ENCODE measurements at regions not wholly inside any gene's neighbourhood (a gene's known extent, or its start where the extent isn't known, plus 50 kb on each side); places are given as distances from the start of the nearest gene placed in this dataset.
"Not testable (repeated sequence)": the region's sequence is repeated elsewhere in the genome, so short reads cannot be mapped to it uniquely, and the experiment has no call there.

DNA sequence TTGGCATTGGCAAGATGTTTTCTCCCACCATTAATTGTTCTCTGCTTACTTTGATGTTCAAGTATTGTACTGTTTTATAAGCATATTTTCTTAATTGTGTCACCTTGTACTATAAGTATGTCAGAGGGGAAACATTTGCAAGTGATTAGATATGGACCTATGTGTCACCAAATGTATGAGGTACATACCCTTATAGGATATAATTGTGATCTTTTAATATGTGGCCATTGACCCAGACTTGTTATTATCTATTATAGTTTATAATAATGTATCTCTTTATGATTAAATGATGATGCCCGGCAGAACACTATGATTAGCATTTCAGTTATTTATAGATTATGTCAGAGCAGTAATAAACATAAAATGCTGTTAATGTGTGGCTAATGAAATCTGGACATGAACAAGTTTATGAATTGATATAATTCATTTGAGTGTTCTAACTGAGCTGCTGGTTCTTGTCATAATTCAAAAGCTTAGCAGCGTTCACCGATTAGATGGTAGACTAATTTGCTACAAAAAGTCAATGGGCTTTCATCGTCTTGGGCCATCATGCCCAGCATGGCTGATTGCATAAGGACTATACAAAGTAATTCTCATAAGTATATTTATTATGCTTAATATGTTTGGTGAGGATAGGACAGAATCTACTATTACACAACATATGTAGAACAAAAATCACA is 480.9 kb upstream of the FANCL start:
- DNase-seq, result no peak

GRCh38 chr2:58720770-58721697 is 479.9 kb upstream of the FANCL start:
- DNase-seq, result no peak

GRCh38 chr2:58720033-58720769 is 479.1 kb upstream of the FANCL start:
- no peak for DNase-seq

GRCh38 chr2:58715344-58715743 is 474.2 kb upstream of the FANCL start:
- DNase-seq, result no peak

GRCh38 chr2:58714238-58714637 is 473.1 kb upstream of the FANCL start:
- no peak for DNase-seq

GRCh38 chr2:58710795-58711279 is 469.7 kb upstream of the FANCL start:
- no peak for DNase-seq

- no peak for DNase-seq
Observed at GRCh38 chr2:58709687-58710354, 468.7 kb upstream of the FANCL start.

- DNase-seq, result no peak
Observed at GRCh38 chr2:58709274-58709673, 468.1 kb upstream of the FANCL start.

DNA sequence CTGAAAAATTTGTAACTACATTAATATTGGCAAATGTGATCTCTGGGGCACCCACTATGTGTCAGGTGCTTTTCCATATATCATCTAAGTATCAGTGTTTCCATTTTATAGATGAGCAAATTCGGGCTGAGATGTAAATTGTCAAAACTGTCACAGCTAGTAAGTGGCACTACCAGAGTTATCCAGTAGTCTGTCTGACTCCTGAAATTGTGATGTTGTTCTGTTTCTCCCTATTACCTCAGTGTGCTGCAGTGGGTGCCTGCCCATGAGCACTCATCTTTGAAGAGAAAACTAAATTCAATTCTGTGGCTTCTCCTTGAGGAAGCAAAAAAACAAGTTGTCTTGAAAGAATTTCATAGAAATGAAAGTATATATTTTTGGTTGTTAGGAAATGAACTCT is 467.4 kb upstream of the FANCL start:
- no peak for DNase-seq

DNA sequence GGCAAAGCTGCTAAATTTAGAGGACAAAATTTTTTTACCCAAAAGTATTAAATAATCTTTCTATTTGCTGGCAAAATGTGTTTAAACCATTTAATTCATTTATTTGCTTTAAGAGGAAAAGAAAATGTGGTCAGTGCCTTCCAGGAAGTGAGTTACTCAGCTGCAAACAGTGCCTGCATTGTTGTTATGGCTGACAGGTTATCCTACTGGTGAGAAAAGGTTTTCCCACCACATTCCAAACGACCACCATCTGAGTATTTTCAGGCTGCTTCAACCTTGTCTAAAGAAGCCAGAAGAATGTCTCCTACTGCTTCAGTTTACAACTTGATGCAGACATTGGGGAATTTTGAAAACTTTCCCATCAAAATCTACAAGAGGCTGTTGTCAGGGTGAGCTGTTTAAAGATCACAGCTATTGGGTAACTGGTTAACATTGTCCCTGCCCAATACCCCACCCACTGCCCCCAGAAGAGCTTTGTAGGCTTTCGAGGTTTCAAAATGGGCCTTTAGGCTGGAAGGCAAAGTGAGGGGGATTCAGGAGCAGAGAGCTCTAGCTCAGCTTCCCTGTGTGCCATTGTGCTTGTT is 461.3 kb upstream of the FANCL start:
- DNase-seq, result no peak

- DNase-seq, result no peak
Observed at GRCh38 chr2:58701688-58702301, 460.7 kb upstream of the FANCL start.

DNA sequence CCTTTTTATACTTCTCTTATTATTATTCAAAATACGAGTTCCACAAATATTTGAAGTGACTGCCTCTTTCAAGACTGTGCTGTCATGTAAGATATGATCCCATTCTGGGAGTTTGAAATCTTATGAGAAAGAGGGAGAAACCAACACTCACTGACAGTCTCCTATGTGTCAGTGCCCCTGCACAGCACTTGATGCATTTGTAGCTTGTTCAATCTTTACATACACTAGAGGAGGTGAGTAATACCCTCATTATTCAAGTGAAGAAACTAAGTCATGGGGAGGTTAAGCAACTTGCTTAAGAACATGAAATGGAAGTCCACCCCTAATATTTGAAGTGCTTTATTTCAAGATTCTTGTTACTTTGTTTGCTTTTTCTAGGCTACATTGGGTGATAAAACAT is 459.5 kb upstream of the FANCL start:
- no peak for DNase-seq

GRCh38 chr2:58699411-58699810 is 458.3 kb upstream of the FANCL start:
- no peak for DNase-seq

GRCh38 chr2:58698620-58699019 is 457.5 kb upstream of the FANCL start:
- DNase-seq, result no peak

DNA sequence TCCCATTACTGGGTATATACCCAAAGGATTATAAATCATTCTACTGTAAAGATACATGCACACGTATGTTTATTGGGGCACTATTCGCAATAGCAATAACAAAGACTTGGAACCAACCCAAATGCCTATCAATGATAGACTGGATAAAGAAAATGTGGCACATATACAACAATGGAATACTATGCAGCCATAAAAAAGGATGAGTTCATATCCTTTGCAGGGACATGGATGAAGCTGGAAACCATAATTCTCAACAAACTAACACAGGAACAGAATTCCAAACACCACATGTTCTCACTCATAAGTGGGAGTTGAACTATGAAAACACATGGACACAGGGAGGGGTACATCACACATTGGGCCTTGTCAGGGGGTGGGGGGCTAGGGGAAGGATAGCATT is 453.0 kb upstream of the FANCL start:
- not testable (repeated sequence) for DNase-seq

- DNase-seq, result not testable (repeated sequence)
Observed at GRCh38 chr2:58691041-58691440, 449.9 kb upstream of the FANCL start.

DNA sequence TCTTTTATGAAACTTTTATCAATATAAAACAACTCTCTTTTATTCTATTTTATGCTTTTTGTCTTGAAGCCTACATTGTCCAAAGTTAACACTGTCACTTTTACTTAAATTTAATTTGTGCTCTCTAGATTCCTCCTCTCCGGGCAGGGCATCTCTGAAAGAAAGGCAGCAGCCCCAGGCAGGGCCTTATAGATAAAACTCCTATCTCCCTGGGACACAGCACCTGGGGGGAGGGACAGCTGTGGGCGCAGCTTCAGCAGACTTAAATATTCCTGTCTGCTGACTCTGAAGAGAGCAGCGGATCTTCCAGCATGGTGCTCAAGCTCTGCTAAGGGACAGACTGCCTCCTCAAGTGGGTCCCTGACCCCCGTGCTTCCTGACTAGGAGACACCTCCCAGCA is 447.7 kb upstream of the FANCL start:
- DNase-seq, result no peak

DNA sequence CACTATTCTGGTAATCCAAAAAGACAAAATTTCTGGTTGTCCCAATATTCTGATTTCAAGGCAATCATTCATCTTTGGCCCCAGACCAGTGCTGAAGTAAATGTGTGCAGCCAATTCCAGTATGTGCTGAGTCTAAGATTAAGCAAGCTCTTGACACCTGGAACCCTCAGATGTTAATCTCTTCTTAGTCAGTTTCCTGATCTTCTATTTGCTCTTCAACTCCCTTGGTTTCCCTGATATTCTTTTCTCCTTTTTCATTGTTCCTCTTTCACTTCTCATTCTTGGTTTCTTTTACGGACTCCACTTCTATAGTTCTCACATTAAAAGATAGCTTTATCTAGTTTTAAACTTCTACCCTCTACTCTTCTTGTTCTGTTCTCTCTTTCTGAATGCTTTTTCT is 445.7 kb upstream of the FANCL start:
- no peak for DNase-seq

DNA sequence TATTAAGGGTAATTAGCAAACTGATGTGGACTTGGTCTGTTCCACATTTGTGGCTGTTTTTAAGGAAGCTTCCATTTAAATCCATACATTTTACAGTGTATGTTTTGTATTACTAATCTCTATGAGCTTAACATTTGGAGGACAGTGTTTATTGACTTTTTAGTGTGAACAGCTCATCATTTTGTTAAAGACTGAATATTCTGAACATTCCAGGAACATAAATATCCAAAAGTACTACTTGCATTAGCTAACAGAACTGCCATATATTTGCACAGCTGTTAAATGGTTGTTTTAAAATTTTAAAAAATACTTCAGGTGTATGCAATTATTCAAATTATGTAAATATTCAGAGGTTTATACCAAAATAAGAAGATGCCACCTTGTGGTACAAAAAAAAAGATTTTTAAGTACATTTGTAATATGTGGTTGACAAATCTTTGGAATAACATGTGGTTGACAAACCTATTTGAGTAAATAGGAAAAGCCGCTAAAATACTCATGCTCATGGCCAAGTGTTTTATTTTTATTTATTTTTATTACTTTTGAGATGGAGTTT is 439.7 kb upstream of the FANCL start:
- DNase-seq, result no peak

DNA sequence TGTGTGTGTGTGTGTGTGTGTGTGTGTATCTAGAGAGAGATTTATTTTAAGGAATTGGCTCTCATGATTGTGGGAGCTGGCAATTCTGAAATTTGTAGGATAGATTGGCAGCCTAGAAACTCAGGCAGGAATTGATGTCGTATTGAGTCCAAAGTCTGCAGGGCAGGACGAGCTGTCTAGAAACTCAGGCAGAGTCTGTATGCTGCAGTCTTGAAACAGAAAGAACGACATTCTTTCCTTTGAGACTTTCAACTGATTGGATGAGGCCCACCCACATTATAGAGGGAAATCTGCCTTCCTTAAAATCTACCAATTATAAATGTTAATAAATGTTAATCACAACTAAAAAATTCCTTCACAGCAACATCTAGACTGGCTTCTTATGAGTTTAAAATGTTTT is 436.6 kb upstream of the FANCL start:
- DNase-seq, result no peak

DNA sequence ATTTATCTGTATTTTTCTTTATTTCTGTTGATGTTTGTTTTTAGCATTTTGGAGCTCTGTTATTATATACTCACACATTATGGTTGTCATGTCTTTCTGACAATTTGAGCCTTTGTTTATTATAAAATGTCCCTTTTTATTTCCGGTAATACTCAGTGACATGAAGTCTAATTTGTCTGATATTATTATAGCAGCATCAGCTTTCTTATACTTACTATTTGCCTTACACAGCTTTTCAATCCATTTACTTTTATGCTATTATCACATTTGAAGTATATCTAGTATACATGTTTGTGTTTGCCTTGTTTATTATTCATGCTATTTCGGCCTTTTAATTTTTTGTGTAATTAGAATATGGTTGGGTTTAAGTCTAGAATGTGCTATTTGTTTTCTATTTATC is 430.6 kb upstream of the FANCL start:
- DNase-seq, result no peak

DNA sequence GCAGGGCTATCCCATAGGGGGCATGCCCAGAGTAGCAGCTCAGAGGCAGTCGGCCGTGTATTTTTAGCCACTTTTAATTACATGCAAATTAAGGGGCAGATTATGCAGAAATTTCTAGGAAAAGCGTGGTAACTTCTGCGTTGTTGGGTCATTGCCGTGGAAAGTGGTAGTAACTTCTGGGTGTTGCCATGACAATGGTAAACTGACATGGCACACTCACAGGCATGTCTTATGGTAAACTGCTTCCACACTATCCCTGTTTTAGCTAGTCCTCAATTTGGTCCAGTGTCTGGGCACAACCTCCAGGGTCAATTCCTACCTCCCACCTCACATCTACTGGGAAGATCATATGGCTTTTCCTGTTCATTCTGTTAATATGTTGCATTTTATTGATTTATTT is 428.9 kb upstream of the FANCL start:
- no peak for DNase-seq
